IPS-20b (cell line): ENCODE measurements at regions not wholly inside any gene's neighbourhood (a gene's known extent, or its start where the extent isn't known, plus 50 kb on each side); places are given as distances from the start of the nearest gene placed in this dataset.

ENCODE experiments used
- H3K27ac ChIP-seq: one replicate; pipeline ENCODE4 v1.5.1; 2013; ENCODE audit warnings: low read length
- H3K27me3 ChIP-seq: 2 replicates; pipeline ENCODE4 v1.6.1; 2013; ENCODE audit warnings: mild to moderate bottlenecking, low read length, inconsistent platforms; ENCODE audit not compliant: insufficient read depth
- H3K36me3 ChIP-seq: 2 replicates; pipeline ENCODE4 v1.6.1; 2013; ENCODE audit warnings: low read depth, mild to moderate bottlenecking, inconsistent platforms, low read length, moderate library complexity; ENCODE audit not compliant: insufficient read depth
- H3K4me1 ChIP-seq: 2 replicates; pipeline ENCODE4 v1.6.1; 2013; ENCODE audit warnings: mild to moderate bottlenecking, control low read depth, inconsistent platforms, low read length, moderate library complexity; ENCODE audit not compliant: insufficient read depth
- H3K4me3 ChIP-seq: 2 replicates; pipeline ENCODE4 v1.5.1; 2013; ENCODE audit warnings: mild to moderate bottlenecking, low read length, inconsistent platforms
- H3K9ac ChIP-seq: 2 replicates; pipeline ENCODE4 v1.6.1; 2013; ENCODE audit warnings: low read depth, mild to moderate bottlenecking, inconsistent platforms, low read length, moderate library complexity
- H3K9me3 ChIP-seq: 2 replicates; pipeline ENCODE4 v1.6.1; 2013; ENCODE audit warnings: mild to moderate bottlenecking, low read depth, low read length, inconsistent platforms; ENCODE audit not compliant: insufficient read depth

DNA sequence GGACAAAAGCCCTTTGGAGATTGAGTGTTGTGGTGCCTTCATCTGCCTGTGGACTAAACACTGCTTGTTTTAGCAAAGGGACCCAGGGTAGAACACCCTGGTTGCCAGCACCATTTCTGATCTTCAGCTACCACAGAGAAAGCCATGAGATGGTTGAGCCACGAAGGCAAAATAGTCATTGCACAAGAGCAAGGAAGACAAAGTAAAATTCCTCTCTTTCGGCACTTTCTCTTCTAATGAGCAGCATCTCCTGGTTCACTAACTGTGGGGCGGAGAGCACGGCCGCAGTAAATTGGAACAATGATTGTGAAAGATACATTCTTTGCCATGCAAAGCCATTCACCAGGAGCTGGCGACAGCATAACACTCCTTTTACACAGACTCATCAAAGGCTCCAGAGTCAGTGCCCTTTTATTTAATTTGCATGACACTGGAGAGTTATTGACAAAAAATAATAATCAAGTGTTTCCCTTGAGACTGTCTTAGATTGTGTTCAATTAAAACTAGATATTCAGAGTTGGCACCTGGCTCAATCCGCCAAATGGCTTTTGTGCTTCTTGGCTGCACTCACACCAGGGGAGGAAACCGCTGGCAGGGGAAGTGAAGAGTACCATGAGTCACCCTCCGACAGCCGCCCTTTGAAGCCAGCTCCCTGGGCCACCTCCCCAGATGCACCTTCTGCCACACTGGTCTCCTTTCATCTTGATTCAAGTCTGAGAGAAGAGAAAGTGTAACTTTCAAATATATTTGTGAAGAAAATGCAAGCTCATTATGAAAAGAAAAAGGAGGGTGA lies 100.5 kb upstream of the MEIS1 start:
- H3K9me3 ChIP-seq, result no peaks in the 10 kb centered on the region
- peaks cover 1% of the 10 kb centered on the region; the same call in 1 of the 2 replicates for H3K4me1 ChIP-seq
- H3K9ac ChIP-seq, result no peak overlapping the region
- H3K4me3 ChIP-seq, result no peak overlapping the region
- no peaks in the 10 kb centered on the region for H3K36me3 ChIP-seq
- no peak overlapping the region for H3K27ac ChIP-seq
- no peaks in the 10 kb centered on the region for H3K27me3 ChIP-seq

DNA sequence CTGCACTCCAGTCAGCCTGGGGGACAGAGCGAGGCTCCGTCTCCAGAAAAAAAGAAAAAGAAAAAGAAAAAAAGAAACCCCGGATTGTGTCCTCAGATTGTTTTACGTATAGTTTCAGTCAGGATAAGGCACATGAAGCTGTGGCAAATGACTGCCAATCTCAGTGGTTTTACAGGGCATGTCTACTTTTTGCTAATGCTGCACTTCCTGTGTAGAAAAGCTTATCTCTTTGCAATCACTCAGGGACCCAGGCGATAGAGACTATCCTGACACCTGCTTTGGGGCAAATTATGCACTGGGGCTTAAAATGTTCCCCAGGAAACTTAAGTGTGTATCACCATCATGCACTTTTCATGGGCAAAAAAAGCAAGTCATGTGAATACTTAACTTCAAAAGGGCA lies 103.7 kb upstream of the MEIS1 start:
- Histone ChIP-seq H3K36me3 (no peaks in the 10 kb centered on the region), H3K27me3 (no peaks in the 10 kb centered on the region), H3K9me3 (no peaks in the 10 kb centered on the region), H3K4me1 (peaks cover 6% of the 10 kb centered on the region; the same call in 1 of the 2 replicates), H3K4me3 (no peak overlapping the region), H3K9ac (no peak overlapping the region), H3K27ac (no peak overlapping the region)

DNA sequence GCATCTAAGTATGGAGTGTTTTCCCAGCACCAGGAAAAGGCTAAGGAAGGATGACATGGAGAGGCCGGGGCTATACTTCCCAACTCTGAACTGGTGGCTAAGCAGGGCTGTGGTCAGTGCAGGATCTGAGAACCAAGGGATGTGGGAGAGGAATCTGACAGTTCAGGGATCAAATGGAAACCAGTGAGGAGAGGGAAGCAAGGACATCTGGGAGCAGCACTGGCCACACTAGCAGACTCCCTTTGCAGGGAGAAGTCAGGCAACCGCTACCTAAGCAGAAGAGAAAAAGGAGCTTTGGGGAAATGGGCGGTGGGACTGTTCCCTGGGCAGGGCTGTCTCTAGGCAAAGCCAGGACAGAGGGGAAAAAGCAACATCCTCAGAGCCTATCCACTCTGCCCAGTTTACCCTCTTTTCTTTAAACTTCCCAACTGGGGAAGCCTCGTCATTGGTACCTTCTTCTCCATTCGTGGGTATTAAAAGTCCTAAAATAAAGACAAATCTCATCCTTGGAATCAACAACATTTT lies 105.8 kb upstream of the MEIS1 start:
- H3K27me3 ChIP-seq, result no peaks in the 10 kb centered on the region
- no peaks in the 10 kb centered on the region for H3K36me3 ChIP-seq
- peaks cover 6% of the 10 kb centered on the region; the same call in 1 of the 2 replicates for H3K4me1 ChIP-seq
- H3K4me3 ChIP-seq, result no peak overlapping the region
- no peak overlapping the region for H3K9ac ChIP-seq
- H3K9me3 ChIP-seq, result no peaks in the 10 kb centered on the region
- H3K27ac ChIP-seq, result no peak overlapping the region

DNA sequence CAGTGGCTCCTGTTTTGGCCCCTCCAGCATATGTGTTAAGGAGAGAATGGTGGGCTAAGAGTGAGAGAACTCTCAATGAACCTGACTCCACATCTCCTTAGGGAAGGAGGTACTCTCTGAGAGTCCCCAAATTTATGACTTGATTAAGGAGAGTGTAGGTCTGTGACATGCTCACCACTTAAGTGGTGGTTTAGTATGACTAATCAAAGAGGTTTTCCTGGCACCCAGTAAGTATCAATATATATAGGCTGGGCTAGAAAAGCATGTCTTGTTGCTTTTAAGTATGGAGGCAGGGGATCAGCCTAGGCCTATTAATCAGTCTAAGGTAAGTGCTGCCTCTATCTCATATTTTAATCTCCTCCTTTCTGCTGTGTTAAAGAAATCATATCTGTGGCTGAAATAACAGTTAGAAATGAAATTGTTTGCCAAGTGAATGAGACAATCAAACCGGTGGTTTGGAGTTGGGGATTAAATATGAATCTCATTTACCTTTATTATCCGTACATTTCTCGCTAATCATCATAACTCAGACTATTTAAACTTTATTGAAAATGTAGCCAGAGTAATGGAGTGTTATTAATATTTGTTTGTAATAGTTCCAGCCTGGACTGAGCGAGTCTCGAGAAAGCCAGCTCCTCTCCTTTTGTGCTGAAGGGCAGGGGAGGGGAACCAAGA lies 107.7 kb upstream of the MEIS1 start:
- Histone ChIP-seq H3K9me3 (no peaks in the 10 kb centered on the region), H3K4me1 (peaks cover 10% of the 10 kb centered on the region; the same call in 1 of the 2 replicates), H3K9ac (no peak overlapping the region), H3K36me3 (no peaks in the 10 kb centered on the region), H3K4me3 (no peak overlapping the region), H3K27ac (no peak overlapping the region), H3K27me3 (no peaks in the 10 kb centered on the region)

DNA sequence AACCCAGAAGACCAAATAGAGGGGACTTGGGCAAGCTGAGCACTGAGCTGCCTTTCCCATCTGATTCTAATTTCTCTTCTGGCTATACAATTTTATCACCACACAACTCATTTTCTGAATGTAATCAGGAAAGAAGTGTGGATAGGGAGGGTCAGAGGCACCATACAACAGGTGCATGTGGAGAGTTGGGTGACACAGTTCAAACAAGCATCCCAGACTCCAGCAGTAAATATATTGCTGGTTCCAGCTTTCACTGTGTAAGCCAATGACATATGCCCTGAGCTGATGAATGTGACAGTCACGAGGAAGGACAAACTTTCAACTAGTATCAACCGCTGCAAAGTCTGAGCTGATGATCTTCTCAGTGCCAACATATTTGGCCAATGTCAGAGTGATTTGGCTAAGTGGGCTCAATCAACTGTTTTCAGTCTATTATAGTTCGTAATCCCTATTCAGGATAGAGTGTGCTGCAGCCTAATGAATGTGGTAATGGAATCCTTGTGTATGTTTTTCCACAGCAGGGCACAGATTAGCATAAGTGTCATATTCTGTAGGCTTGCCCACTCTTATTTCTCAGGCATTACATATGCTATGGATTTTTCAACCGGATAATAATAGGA lies 109.9 kb upstream of the MEIS1 start:
- no peaks in the 10 kb centered on the region for H3K27me3 ChIP-seq
- H3K9ac ChIP-seq, result no peak overlapping the region

DNA sequence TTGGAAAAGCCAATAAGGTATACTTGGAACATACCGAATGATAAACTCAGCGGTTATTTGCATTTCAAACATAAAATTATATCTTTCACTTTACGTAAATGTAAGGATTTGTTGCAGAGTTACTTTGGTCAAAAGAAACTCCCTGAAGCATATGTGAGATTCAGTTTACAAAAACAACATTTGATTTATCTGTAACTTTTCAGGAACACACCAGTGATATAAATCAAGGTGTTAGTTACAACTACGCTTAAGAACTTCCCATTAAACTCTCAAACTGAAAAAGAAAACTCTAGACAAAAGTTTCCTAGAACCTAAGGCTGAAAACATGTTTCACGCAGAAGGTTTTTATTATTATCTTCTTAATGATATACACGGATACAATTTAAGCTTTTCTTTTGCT lies 110.6 kb upstream of the MEIS1 start:
- Histone ChIP-seq H3K4me1 (peaks cover 8% of the 10 kb centered on the region; the same call in 1 of the 2 replicates), H3K4me3 (no peak overlapping the region), H3K27ac (no peak overlapping the region), H3K9ac (no peak overlapping the region), H3K9me3 (no peaks in the 10 kb centered on the region), H3K36me3 (no peaks in the 10 kb centered on the region), H3K27me3 (no peaks in the 10 kb centered on the region)

More for the DNA sequence above, 109.9 kb upstream of the MEIS1 start:
- Histone ChIP-seq H3K27ac (no peak overlapping the region), H3K9me3 (no peaks in the 10 kb centered on the region), H3K36me3 (no peaks in the 10 kb centered on the region), H3K4me1 (peaks cover 10% of the 10 kb centered on the region; the same call in 1 of the 2 replicates), H3K4me3 (no peak overlapping the region)

DNA sequence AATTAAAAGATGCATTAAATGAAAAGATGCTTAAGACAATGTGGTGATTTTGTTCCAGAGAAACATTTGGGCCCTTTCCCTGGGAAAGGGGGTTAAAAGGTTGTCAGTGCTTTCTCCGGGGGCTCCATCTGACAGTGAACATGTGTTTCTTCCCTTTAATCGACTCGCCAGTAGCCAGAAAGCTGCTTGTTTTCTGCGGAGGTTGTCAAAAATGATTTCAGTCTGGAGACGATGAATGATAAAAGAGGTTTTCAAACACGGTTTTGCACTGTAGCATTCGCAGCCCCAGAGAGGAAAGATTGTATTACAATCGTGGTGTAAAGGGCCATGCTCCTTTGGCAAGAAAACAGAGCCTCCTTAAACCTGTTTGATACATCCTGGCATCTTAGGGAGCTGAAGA lies 111.5 kb upstream of the MEIS1 start:
- Histone ChIP-seq H3K9ac (no peak overlapping the region), H3K27ac (no peak overlapping the region), H3K4me1 (peaks cover 13% of the 10 kb centered on the region; the same call in 1 of the 2 replicates), H3K36me3 (no peaks in the 10 kb centered on the region), H3K4me3 (no peak overlapping the region), H3K9me3 (no peaks in the 10 kb centered on the region), H3K27me3 (no peaks in the 10 kb centered on the region)

DNA sequence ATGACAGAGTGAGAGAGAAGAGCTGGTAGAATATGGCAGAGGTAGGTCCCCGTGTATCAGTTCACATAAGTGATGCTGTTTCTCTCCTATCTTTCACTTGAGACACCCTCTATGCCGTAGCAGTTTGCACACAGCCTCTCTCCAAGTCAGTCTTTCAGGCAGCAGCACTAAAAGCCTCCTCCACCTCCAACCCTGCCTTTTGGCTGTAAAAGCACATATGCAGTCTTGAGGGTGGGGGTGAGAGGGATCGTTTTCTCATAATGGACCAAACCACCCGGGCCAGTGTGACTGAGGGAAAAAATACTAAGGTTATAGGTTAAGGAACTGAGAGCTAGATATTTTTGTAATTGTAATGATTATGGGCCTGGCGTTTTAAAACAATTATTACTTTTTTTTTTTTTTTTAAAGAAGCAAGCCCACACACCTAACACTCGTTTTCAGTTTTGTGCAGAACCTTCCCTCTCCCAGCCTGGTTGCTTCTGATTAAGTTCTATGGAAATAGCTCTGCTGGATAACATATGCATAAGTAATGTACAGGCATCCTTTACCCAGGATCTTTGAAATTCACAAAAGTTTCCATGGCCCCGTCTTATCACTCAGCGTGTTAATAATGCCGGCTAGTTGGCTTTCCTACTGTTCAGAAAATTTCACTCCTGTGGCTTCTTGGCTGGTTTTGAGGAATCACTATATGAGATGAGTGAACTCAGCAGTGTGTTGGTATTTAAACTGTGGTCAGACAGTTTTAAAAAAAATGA lies 112.2 kb upstream of the MEIS1 start:
- Histone ChIP-seq H3K27ac (no peak overlapping the region), H3K36me3 (no peaks in the 10 kb centered on the region), H3K4me3 (no peak overlapping the region), H3K9ac (no peak overlapping the region), H3K4me1 (peaks cover 18% of the 10 kb centered on the region; the same call in 1 of the 2 replicates), H3K27me3 (no peaks in the 10 kb centered on the region), H3K9me3 (no peaks in the 10 kb centered on the region)

DNA sequence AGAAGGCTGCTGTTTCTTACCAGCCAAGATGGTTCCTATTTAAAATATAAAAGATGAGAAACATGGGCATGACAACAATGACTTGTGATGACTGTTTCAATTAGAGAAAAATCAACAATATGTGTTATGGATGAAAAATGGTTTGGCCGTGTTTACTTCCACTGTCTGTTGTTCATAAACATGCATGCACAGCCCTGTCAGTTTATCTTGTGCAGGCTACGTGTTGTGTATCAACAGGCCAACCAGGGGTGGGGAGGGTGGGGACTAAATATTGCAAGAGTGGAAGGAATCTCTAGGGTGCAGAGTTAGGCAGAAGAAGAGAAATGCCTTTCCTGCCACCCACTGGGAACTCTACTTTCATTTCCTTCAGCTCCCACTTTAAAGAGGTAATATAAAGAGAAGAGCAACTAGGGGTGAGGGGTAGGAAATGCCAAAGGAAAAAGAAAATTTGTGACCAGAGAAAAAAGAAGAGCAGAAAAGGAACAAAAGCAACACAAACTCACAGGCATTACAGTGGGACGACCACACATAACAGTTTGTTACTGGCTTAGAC lies 116.8 kb upstream of the MEIS1 start:
- Histone ChIP-seq H3K4me1 (peaks cover 20% of the 10 kb centered on the region; the same call in 1 of the 2 replicates), H3K27ac (no peak overlapping the region), H3K36me3 (no peaks in the 10 kb centered on the region), H3K9me3 (peaks cover 3% of the 10 kb centered on the region), H3K4me3 (no peak overlapping the region), H3K9ac (no peak overlapping the region), H3K27me3 (no peaks in the 10 kb centered on the region)

DNA sequence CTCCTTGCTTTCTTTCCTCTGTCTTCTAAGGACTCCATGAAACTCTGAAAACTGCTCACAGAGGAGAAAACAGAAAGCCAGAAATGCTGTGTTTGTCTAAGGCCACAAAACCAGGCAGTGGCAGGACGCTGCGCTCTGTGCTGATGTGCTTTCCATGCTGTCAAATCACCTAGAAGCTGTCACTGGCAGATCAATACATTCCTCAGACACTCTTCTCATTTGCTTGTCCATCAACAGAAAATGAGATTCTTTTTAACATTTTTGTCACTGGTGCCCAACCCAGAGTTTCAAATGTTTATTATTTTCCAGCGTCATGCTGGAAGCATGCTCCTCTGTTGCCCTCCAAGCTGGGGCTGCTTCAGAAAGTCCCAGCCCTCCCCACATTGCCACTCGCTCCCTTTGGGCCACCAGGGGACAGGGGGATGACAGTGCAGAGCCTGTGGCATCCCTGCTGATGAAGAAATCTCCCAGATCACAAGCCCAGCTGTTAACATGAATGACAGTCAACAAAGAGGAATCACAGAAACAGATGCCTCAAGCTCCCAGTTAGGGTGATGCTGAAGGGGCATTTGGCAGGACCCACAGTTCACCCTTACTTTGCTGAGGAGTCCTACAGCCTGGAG lies 117.5 kb upstream of the MEIS1 start:
- Histone ChIP-seq H3K27ac (no peak overlapping the region), H3K9me3 (peaks cover 9% of the 10 kb centered on the region), H3K4me3 (no peak overlapping the region), H3K9ac (no peak overlapping the region), H3K36me3 (no peaks in the 10 kb centered on the region), H3K4me1 (peaks cover 17% of the 10 kb centered on the region; the same call in 1 of the 2 replicates), H3K27me3 (no peaks in the 10 kb centered on the region)
